ENCODE measurements at regions not wholly inside any gene's neighbourhood (a gene's known extent, or its start where the extent isn't known, plus 50 kb on each side); places are given as distances from the start of the nearest gene placed in this dataset.

DNA sequence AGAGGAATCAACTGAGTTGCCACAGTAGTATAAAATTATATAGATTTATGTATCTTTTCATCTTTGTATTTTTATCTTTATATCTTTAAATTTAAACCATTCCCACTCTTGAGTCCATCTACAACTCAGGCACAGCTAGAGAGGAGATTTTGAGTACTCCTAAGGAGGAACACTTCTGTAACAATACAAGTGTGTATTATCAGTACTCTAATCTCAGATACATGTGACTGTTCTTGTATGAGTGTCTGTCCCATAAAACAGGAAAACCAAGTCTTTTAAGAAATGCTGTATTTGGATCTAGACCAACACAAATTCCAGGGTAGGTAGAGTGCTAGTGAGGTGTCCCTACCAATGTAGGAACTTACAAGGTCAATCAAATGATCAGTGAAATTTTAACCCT, 1428.0 kb upstream of the LRRTM3 start:
- TF ChIP-seq, protein P1, sequence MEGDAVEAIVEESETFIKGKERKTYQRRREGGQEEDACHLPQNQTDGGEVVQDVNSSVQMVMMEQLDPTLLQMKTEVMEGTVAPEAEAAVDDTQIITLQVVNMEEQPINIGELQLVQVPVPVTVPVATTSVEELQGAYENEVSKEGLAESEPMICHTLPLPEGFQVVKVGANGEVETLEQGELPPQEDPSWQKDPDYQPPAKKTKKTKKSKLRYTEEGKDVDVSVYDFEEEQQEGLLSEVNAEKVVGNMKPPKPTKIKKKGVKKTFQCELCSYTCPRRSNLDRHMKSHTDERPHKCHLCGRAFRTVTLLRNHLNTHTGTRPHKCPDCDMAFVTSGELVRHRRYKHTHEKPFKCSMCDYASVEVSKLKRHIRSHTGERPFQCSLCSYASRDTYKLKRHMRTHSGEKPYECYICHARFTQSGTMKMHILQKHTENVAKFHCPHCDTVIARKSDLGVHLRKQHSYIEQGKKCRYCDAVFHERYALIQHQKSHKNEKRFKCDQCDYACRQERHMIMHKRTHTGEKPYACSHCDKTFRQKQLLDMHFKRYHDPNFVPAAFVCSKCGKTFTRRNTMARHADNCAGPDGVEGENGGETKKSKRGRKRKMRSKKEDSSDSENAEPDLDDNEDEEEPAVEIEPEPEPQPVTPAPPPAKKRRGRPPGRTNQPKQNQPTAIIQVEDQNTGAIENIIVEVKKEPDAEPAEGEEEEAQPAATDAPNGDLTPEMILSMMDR (IDR thresholded peaks at IDR 0.05; ENCODE audit: poor library complexity): no peak
- no peak for TF ChIP-seq EZH2 (IDR thresholded peaks at IDR 0.05; ENCODE audit: borderline replicate concordance)

Data from hepatocyte (in vitro differentiated cells).